ENCODE measurements at regions not wholly inside any gene's neighbourhood (a gene's known extent, or its start where the extent isn't known, plus 50 kb on each side); places are given as distances from the start of the nearest gene placed in this dataset.

GRCh38 chrX:57848857-57849256, 61.4 kb downstream of the ZXDA start:
- DNase-seq = no peak

GRCh38 chrX:57822818-57823217, 87.4 kb downstream of the ZXDA start:
- DNase-seq = no peak

GRCh38 chrX:57822398-57822797, 87.9 kb downstream of the ZXDA start:
- no peak for DNase-seq

GRCh38 chrX:57821703-57822387, 88.4 kb downstream of the ZXDA start:
- DNase-seq = peak; percentile 35

GRCh38 chrX:57817302-57817701, 93.0 kb downstream of the ZXDA start:
- peak; percentile 6 for DNase-seq

GRCh38 chrX:57772637-57773036, 92.6 kb upstream of the NLRP2B start:
- no peak for DNase-seq

GRCh38 chrX:57771689-57772088, 91.6 kb upstream of the NLRP2B start:
- DNase-seq = no peak

GRCh38 chrX:57752866-57753265, 72.8 kb upstream of the NLRP2B start:
- DNase-seq = no peak

GRCh38 chrX:57741107-57741506, 61.0 kb upstream of the NLRP2B start:
- DNase-seq = no peak

GRCh38 chrX:57737881-57738280, 57.8 kb upstream of the NLRP2B start:
- DNase-seq = no peak

Data from inflammatory macrophage treated with lipopolysaccharide for 4 hours (primary cell).